GM23338 (cell line): ENCODE measurements at regions not wholly inside any gene's neighbourhood (a gene's known extent, or its start where the extent isn't known, plus 50 kb on each side); places are given as distances from the start of the nearest gene placed in this dataset.

Experiments used
- ATAC-seq: fragments of 200-7000 bp; cut with Tn5 transposase; 3 replicates; pipeline ENCODE4 v1.9.1; 2020
- DNase-seq: peaks from one replicate; pipeline ENCODE4 v3.0.0-alpha.2; 2015; ENCODE audit warnings: low spot score
- H2AFZ ChIP-seq: fragments of 200-600 bp; sonication (generic); 2 replicates; pipeline ENCODE4 v1.8.0; 2016; ENCODE audit warnings: antibody characterized with exemption, mild to moderate bottlenecking, moderate library complexity
- H3F3A ChIP-seq: fragments of 200-600 bp; sonication (generic); replicated peaks from 2 replicates; pipeline ENCODE4 v1.8.0; 2017; ENCODE audit warnings: antibody characterized with exemption, mixed run types, low read depth
- H3K27ac ChIP-seq: fragments of 200-600 bp; sonication (generic); 2 replicates; pipeline ENCODE4 v1.6.1; 2016; ENCODE audit warnings: low read depth
- H3K27me3 ChIP-seq: fragments of 200-600 bp; sonication (generic); 2 replicates; pipeline ENCODE4 v1.8.0; 2016; ENCODE audit warnings: mild to moderate bottlenecking, mixed run types, moderate library complexity; ENCODE audit not compliant: insufficient read depth
- H3K36me3 ChIP-seq: fragments of 200-600 bp; sonication (generic); 2 replicates; pipeline ENCODE4 v1.8.0; 2016; ENCODE audit warnings: mild to moderate bottlenecking; ENCODE audit not compliant: insufficient read depth
- H3K4me1 ChIP-seq: fragments of 200-600 bp; sonication (generic); 2 replicates; pipeline ENCODE4 v1.8.0; 2016; ENCODE audit warnings: mild to moderate bottlenecking, moderate library complexity; ENCODE audit not compliant: insufficient read depth
- H3K4me2 ChIP-seq: fragments of 200-600 bp; sonication (generic); 2 replicates; pipeline ENCODE4 v1.7.1; 2017; ENCODE audit warnings: mixed run types
- H3K4me3 ChIP-seq: fragments of 200-600 bp; sonication (generic); 2 replicates; pipeline ENCODE4 v1.6.1; 2016; ENCODE audit warnings: mixed run types
- H3K79me2 ChIP-seq: fragments of 200-600 bp; sonication (generic); replicated peaks from 2 replicates; pipeline ENCODE4 v1.8.0; 2017; ENCODE audit warnings: mild to moderate bottlenecking; ENCODE audit not compliant: insufficient read depth
- H3K9me2 ChIP-seq: fragments of 200-600 bp; sonication (generic); 2 replicates; pipeline ENCODE4 v1.8.0; 2017; ENCODE audit not compliant: insufficient read depth
- H4K20me1 ChIP-seq: fragments of 200-600 bp; sonication (generic); replicated peaks from 2 replicates; pipeline ENCODE4 v1.8.0; 2017; ENCODE audit warnings: mild to moderate bottlenecking; ENCODE audit not compliant: insufficient read depth
- H3K27ac Mint-ChIP-seq: 2 replicates; pipeline ENCODE4 v1.8.0; 2020; ENCODE audit warnings: inconsistent platforms, mild to moderate bottlenecking, moderate library complexity, mixed read lengths
- H3K27me3 Mint-ChIP-seq: 3 replicates; pipeline ENCODE4 v1.8.0; 2022; ENCODE audit warnings: low read depth, mild to moderate bottlenecking, moderate library complexity, mixed read lengths, inconsistent platforms; ENCODE audit not compliant: insufficient read depth, poor library complexity
- H3K36me3 Mint-ChIP-seq: 3 replicates; pipeline ENCODE4 v1.8.0; 2021; ENCODE audit warnings: low read depth, mild to moderate bottlenecking, inconsistent platforms, moderate library complexity, mixed read lengths
- H3K4me1 Mint-ChIP-seq: 3 replicates; pipeline ENCODE4 v1.8.0; 2020; ENCODE audit warnings: mild to moderate bottlenecking, inconsistent platforms, mixed read lengths
- H3K4me3 Mint-ChIP-seq: 3 replicates; pipeline ENCODE4 v1.8.0; 2021; ENCODE audit warnings: moderate library complexity, mild to moderate bottlenecking, inconsistent platforms, mixed read lengths
- H3K9me3 Mint-ChIP-seq: 3 replicates; pipeline ENCODE4 v1.8.0; 2020; ENCODE audit warnings: moderate library complexity, mild to moderate bottlenecking, inconsistent platforms, mixed read lengths
- ZNF331 ChIP-seq: fragments of 250-450 bp; sonication (Bioruptor Pico); IDR thresholded peaks from 2 replicates; pipeline ENCODE4 v1.5.0; 2020; ENCODE audit warnings: low read depth, mild to moderate bottlenecking, moderate library complexity
- TF ChIP-seq, protein P1 (sequence below): fragments of 250-450 bp; sonication (Bioruptor Pico); IDR thresholded peaks from 2 replicates; pipeline ENCODE4 v1.5.0; 2020; ENCODE audit warnings: mild to moderate bottlenecking, moderate library complexity
- TF ChIP-seq, protein P2 (sequence below): IDR thresholded peaks from 2 replicates; pipeline ENCODE4 v1.6.1; 2016; ENCODE audit warnings: antibody characterized with exemption
- TF ChIP-seq, protein P3 (sequence below), 2 experiments: fragments of 200-600 bp in 1 of 2; sonication (generic) in 1 of 2; conservative IDR thresholded peaks; 2 replicates each; pipeline versions ENCODE4 v1.5.1 to v1.6.1; 2016 to 2017; ENCODE audit warnings: antibody characterized with exemption in 2 of 2, low read depth in 2 of 2, mild to moderate bottlenecking in 2 of 2, moderate library complexity in 1 of 2
- TF ChIP-seq, protein P4 (sequence below): IDR thresholded peaks from one replicate; pipeline ENCODE4 v1.6.1; 2018; ENCODE audit warnings: antibody characterized with exemption; ENCODE audit not compliant: unreplicated experiment

DNA sequence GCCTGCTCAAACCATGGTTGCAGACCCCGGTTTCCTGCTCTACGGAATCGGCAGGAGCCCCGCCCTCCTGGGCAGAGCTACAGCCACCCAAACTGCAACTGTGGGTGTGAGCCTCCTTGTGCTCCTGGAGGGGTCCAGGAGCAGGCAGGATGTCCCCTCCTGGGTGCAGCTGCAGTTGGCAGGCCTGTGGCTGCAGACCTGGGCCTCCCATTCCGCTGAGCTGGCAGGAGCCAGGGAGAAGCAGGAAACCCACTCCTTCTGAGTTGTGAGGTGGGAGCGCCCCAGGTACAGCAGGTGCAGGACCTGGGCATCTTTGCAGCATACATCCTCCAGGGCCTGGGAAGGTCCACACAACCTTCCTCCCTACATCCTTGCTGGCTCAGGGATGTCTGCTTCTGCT is 578.7 kb upstream of the USP24 start:
- Histone ChIP-seq H3K4me2 (no peak overlapping the region), H3K27ac (no peak overlapping the region), H3K4me3 (no peak overlapping the region), H3K27me3 (no peaks in the 10 kb centered on the region), H2AFZ (no peak overlapping the region), H3K9me2 (peaks cover 10% of the 10 kb centered on the region), H4K20me1 (no peaks in the 10 kb centered on the region), H3K4me1 (no peaks in the 10 kb centered on the region), H3K79me2 (no peaks in the 10 kb centered on the region), H3F3A (no peaks in the 10 kb centered on the region), H3K36me3 (no peaks in the 10 kb centered on the region)
- Mint-ChIP-seq H3K4me1 (no peaks in the 10 kb centered on the region), H3K9me3 (peaks cover 11% of the 10 kb centered on the region; the same call in 1 of the 3 replicates), H3K36me3 (0 out of 3 replicates have a peak, but pooled peaks cover 2% of the 10 kb centered on the region), H3K27me3 (no peaks in the 10 kb centered on the region), H3K27ac (no peak overlapping the region), H3K4me3 (no peak overlapping the region)
- no peak for TF ChIP-seq ZNF331
- TF ChIP-seq, protein P1, sequence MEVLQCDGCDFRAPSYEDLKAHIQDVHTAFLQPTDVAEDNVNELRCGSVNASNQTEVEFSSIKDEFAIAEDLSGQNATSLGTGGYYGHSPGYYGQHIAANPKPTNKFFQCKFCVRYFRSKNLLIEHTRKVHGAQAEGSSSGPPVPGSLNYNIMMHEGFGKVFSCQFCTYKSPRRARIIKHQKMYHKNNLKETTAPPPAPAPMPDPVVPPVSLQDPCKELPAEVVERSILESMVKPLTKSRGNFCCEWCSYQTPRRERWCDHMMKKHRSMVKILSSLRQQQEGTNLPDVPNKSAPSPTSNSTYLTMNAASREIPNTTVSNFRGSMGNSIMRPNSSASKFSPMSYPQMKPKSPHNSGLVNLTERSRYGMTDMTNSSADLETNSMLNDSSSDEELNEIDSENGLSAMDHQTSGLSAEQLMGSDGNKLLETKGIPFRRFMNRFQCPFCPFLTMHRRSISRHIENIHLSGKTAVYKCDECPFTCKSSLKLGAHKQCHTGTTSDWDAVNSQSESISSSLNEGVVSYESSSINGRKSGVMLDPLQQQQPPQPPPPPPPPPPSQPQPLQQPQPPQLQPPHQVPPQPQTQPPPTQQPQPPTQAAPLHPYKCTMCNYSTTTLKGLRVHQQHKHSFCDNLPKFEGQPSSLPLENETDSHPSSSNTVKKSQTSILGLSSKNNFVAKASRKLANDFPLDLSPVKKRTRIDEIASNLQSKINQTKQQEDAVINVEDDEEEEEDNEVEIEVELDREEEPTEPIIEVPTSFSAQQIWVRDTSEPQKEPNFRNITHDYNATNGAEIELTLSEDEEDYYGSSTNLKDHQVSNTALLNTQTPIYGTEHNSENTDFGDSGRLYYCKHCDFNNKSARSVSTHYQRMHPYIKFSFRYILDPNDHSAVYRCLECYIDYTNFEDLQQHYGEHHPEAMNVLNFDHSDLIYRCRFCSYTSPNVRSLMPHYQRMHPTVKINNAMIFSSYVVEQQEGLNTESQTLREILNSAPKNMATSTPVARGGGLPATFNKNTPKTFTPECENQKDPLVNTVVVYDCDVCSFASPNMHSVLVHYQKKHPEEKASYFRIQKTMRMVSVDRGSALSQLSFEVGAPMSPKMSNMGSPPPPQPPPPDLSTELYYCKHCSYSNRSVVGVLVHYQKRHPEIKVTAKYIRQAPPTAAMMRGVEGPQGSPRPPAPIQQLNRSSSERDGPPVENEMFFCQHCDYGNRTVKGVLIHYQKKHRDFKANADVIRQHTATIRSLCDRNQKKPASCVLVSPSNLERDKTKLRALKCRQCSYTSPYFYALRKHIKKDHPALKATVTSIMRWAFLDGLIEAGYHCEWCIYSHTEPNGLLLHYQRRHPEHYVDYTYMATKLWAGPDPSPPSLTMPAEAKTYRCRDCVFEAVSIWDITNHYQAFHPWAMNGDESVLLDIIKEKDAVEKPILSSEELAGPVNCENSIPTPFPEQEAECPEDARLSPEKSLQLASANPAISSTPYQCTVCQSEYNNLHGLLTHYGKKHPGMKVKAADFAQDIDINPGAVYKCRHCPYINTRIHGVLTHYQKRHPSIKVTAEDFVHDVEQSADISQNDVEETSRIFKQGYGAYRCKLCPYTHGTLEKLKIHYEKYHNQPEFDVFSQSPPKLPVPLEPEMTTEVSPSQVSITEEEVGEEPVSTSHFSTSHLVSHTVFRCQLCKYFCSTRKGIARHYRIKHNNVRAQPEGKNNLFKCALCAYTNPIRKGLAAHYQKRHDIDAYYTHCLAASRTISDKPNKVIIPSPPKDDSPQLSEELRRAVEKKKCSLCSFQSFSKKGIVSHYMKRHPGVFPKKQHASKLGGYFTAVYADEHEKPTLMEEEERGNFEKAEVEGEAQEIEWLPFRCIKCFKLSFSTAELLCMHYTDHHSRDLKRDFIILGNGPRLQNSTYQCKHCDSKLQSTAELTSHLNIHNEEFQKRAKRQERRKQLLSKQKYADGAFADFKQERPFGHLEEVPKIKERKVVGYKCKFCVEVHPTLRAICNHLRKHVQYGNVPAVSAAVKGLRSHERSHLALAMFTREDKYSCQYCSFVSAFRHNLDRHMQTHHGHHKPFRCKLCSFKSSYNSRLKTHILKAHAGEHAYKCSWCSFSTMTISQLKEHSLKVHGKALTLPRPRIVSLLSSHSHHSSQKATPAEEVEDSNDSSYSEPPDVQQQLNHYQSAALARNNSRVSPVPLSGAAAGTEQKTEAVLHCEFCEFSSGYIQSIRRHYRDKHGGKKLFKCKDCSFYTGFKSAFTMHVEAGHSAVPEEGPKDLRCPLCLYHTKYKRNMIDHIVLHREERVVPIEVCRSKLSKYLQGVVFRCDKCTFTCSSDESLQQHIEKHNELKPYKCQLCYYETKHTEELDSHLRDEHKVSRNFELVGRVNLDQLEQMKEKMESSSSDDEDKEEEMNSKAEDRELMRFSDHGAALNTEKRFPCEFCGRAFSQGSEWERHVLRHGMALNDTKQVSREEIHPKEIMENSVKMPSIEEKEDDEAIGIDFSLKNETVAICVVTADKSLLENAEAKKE (CRISPR knock-in tag): no peak
- TF ChIP-seq, protein P2, sequence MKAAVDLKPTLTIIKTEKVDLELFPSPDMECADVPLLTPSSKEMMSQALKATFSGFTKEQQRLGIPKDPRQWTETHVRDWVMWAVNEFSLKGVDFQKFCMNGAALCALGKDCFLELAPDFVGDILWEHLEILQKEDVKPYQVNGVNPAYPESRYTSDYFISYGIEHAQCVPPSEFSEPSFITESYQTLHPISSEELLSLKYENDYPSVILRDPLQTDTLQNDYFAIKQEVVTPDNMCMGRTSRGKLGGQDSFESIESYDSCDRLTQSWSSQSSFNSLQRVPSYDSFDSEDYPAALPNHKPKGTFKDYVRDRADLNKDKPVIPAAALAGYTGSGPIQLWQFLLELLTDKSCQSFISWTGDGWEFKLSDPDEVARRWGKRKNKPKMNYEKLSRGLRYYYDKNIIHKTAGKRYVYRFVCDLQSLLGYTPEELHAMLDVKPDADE: no peak
- TF ChIP-seq, protein P3, sequence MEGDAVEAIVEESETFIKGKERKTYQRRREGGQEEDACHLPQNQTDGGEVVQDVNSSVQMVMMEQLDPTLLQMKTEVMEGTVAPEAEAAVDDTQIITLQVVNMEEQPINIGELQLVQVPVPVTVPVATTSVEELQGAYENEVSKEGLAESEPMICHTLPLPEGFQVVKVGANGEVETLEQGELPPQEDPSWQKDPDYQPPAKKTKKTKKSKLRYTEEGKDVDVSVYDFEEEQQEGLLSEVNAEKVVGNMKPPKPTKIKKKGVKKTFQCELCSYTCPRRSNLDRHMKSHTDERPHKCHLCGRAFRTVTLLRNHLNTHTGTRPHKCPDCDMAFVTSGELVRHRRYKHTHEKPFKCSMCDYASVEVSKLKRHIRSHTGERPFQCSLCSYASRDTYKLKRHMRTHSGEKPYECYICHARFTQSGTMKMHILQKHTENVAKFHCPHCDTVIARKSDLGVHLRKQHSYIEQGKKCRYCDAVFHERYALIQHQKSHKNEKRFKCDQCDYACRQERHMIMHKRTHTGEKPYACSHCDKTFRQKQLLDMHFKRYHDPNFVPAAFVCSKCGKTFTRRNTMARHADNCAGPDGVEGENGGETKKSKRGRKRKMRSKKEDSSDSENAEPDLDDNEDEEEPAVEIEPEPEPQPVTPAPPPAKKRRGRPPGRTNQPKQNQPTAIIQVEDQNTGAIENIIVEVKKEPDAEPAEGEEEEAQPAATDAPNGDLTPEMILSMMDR (conservative IDR thresholded peaks at IDR 0.05; ENCODE audit: low read depth in 2 of 2): no peak
- TF ChIP-seq, protein P4, sequence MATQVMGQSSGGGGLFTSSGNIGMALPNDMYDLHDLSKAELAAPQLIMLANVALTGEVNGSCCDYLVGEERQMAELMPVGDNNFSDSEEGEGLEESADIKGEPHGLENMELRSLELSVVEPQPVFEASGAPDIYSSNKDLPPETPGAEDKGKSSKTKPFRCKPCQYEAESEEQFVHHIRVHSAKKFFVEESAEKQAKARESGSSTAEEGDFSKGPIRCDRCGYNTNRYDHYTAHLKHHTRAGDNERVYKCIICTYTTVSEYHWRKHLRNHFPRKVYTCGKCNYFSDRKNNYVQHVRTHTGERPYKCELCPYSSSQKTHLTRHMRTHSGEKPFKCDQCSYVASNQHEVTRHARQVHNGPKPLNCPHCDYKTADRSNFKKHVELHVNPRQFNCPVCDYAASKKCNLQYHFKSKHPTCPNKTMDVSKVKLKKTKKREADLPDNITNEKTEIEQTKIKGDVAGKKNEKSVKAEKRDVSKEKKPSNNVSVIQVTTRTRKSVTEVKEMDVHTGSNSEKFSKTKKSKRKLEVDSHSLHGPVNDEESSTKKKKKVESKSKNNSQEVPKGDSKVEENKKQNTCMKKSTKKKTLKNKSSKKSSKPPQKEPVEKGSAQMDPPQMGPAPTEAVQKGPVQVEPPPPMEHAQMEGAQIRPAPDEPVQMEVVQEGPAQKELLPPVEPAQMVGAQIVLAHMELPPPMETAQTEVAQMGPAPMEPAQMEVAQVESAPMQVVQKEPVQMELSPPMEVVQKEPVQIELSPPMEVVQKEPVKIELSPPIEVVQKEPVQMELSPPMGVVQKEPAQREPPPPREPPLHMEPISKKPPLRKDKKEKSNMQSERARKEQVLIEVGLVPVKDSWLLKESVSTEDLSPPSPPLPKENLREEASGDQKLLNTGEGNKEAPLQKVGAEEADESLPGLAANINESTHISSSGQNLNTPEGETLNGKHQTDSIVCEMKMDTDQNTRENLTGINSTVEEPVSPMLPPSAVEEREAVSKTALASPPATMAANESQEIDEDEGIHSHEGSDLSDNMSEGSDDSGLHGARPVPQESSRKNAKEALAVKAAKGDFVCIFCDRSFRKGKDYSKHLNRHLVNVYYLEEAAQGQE: no peak
- DNase-seq (no peak), ATAC-seq (no peak)
